Loucy (cell line): ENCODE measurements at regions not wholly inside any gene's neighbourhood (a gene's known extent, or its start where the extent isn't known, plus 50 kb on each side); places are given as distances from the start of the nearest gene placed in this dataset.

Source experiments
- H2AFZ ChIP-seq: fragments of 200-600 bp; sonication (generic); 2 replicates; pipeline ENCODE4 v1.6.0; 2016; ENCODE audit warnings: antibody characterized with exemption, mild to moderate bottlenecking, low read length, moderate library complexity
- H3F3A ChIP-seq: fragments of 200-600 bp; 2 replicates; pipeline ENCODE4 v1.6.0; 2016; ENCODE audit warnings: antibody characterized with exemption, low read depth, mild to moderate bottlenecking
- H3K27me3 ChIP-seq: fragments of 200-600 bp; sonication (generic); 2 replicates; pipeline ENCODE4 v1.6.1; 2014; ENCODE audit warnings: low read length, mild to moderate bottlenecking; ENCODE audit not compliant: insufficient read depth, poor library complexity, severe bottlenecking
- H3K36me3 ChIP-seq: fragments of 200-600 bp; sonication (generic); 2 replicates; pipeline ENCODE4 v1.6.1; 2016; ENCODE audit warnings: low read length; ENCODE audit not compliant: insufficient read depth
- H3K4me1 ChIP-seq: fragments of 200-600 bp; sonication (generic); 2 replicates; pipeline ENCODE4 v1.5.1; 2014; ENCODE audit warnings: low read length, mild to moderate bottlenecking; ENCODE audit not compliant: insufficient read depth, poor library complexity, severe bottlenecking
- H3K4me2 ChIP-seq: fragments of 200-600 bp; sonication (generic); 2 replicates; pipeline ENCODE4 v1.6.0; 2014; ENCODE audit warnings: antibody characterized with exemption, low read length, low read depth, mild to moderate bottlenecking; ENCODE audit not compliant: poor library complexity, severe bottlenecking
- H3K4me3 ChIP-seq: fragments of 200-600 bp; sonication (generic); 2 replicates; pipeline ENCODE4 v1.5.1; 2014; ENCODE audit warnings: low read length, mild to moderate bottlenecking, mixed read lengths; ENCODE audit not compliant: poor library complexity, severe bottlenecking
- H3K79me2 ChIP-seq: fragments of 200-600 bp; sonication (generic); 2 replicates; pipeline ENCODE4 v1.6.1; 2014; ENCODE audit warnings: low read length; ENCODE audit not compliant: insufficient read depth
- H3K9ac ChIP-seq: fragments of 200-600 bp; sonication (generic); 2 replicates; pipeline ENCODE4 v1.6.0; 2014; ENCODE audit warnings: mild to moderate bottlenecking, low read depth, low read length, moderate library complexity; ENCODE audit not compliant: poor library complexity, severe bottlenecking
- H3K9me2 ChIP-seq: fragments of 200-600 bp; sonication (generic); replicated peaks from 2 replicates; pipeline ENCODE4 v1.6.1; 2016; ENCODE audit warnings: low read depth, low read length, mixed read lengths
- H3K9me3 ChIP-seq: fragments of 200-600 bp; sonication (generic); 2 replicates; pipeline ENCODE4 v1.6.1; 2014; ENCODE audit warnings: mild to moderate bottlenecking, antibody characterized with exemption, low read length, low read depth; ENCODE audit not compliant: insufficient read depth
- H4K20me1 ChIP-seq: fragments of 200-600 bp; sonication (generic); 2 replicates; pipeline ENCODE4 v1.6.0; 2014; ENCODE audit warnings: antibody characterized with exemption, low read length, mild to moderate bottlenecking; ENCODE audit not compliant: insufficient read depth, poor library complexity, severe bottlenecking
- EZH2phosphoT487 ChIP-seq: fragments of 200-600 bp; IDR thresholded peaks from 2 replicates; pipeline ENCODE4 v1.6.1; 2018; ENCODE audit warnings: antibody characterized with exemption, mild to moderate bottlenecking, moderate library complexity, borderline replicate concordance
- TF ChIP-seq, protein P1 (sequence below): fragments of 200-600 bp; sonication (generic); conservative IDR thresholded peaks from 2 replicates; pipeline ENCODE4 v1.5.1; 2014; ENCODE audit warnings: mild to moderate bottlenecking, antibody characterized with exemption, low read length

DNA sequence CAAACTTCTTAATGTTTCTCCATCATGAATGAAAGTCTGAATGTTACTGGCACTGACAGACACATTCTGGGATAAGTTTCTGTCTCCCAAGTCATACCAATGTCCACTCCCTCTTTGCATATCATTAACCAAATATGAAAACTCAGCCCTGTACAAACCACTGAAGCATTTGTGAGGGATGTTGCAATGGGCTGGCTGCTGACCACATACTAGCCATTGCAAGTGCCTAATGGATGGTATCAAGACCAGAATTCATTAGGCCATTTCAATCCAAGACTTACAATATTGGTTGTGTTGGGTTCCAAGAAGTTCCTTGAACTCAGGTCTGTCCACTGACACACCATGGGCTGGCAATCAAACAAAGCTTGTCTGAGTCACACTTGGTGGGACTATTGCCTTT, 73.8 kb downstream of the CBLN2 start:
- TF ChIP-seq, protein P1, sequence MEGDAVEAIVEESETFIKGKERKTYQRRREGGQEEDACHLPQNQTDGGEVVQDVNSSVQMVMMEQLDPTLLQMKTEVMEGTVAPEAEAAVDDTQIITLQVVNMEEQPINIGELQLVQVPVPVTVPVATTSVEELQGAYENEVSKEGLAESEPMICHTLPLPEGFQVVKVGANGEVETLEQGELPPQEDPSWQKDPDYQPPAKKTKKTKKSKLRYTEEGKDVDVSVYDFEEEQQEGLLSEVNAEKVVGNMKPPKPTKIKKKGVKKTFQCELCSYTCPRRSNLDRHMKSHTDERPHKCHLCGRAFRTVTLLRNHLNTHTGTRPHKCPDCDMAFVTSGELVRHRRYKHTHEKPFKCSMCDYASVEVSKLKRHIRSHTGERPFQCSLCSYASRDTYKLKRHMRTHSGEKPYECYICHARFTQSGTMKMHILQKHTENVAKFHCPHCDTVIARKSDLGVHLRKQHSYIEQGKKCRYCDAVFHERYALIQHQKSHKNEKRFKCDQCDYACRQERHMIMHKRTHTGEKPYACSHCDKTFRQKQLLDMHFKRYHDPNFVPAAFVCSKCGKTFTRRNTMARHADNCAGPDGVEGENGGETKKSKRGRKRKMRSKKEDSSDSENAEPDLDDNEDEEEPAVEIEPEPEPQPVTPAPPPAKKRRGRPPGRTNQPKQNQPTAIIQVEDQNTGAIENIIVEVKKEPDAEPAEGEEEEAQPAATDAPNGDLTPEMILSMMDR: no peak
- no peak for TF ChIP-seq EZH2phosphoT487
- Histone ChIP-seq H4K20me1 (no peaks in the 10 kb centered on the region), H2AFZ (no peak overlapping the region), H3F3A (no peaks in the 10 kb centered on the region), H3K79me2 (no peaks in the 10 kb centered on the region), H3K4me2 (no peak overlapping the region), H3K27me3 (no peaks in the 10 kb centered on the region), H3K9me2 (no peaks in the 10 kb centered on the region), H3K4me3 (no peak overlapping the region), H3K9me3 (no peaks in the 10 kb centered on the region), H3K36me3 (no peaks in the 10 kb centered on the region), H3K4me1 (no peaks in the 10 kb centered on the region), H3K9ac (no peak overlapping the region)

DNA sequence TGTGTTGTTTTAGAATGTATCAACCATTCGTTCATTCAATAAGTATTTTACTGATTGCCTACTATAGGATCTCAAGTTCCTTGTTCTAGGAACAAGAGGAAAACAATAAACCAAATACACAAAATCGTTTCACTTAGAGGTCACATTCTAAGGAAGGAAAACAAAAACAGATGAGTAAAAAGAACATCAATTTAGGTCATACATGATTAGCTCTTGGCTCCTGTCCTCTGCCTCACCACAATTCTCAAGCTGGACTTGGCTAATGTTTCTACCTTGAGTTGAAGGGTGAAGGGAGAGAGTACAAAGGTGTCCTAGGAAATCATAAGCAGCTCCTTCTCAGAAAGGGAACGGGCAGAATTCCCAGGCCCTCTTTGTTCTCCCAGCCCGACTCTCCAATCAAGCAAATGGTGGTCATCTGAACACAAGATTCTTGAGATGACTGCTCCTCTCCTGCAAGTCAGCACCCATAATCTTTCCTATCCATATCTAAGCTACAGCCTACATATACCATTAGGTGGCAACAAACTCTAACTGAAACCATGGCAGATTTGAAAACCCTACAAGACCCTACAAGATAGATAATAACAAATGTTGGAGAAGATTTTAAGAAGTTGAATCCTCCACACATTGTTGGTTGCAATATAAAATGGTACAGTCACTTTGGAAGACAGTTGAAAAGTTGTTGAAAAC, 76.0 kb downstream of the CBLN2 start:
- TF ChIP-seq EZH2phosphoT487: no peak
- TF ChIP-seq, protein P1: no peak
- Histone ChIP-seq H3K9me2 (no peaks in the 10 kb centered on the region), H2AFZ (no peak overlapping the region), H3K9me3 (no peaks in the 10 kb centered on the region), H3K4me1 (no peaks in the 10 kb centered on the region), H3F3A (no peaks in the 10 kb centered on the region), H4K20me1 (no peaks in the 10 kb centered on the region), H3K79me2 (no peaks in the 10 kb centered on the region), H3K27me3 (no peaks in the 10 kb centered on the region), H3K9ac (no peak overlapping the region), H3K4me2 (no peak overlapping the region), H3K36me3 (no peaks in the 10 kb centered on the region), H3K4me3 (no peak overlapping the region)

DNA sequence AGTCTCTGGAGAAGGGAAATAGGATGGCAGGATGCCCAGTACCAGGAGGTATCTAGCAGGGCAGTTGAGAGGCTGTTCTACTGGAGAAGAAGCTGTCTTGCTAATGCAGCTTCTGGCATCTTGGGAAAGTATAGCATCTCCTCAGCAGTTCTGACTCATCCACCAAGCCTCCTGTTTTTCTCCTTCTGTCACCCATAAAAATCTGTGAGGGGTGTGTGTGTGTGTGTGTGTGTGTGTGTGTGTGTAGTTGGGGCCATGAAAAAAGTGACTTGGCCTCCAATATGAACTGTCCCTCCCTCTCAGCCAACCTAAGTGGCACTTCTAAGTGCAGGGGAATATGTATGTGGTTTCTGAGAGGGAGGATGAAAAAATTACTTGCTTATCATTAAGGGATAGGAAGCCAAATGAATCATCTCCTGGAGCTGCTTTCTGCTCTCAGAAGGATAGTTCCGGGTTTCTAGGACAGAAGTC, 83.9 kb downstream of the CBLN2 start:
- H2AFZ ChIP-seq: no peak overlapping the region
- no peaks in the 10 kb centered on the region for H3K79me2 ChIP-seq
- no peaks in the 10 kb centered on the region for H3K27me3 ChIP-seq
- no peaks in the 10 kb centered on the region for H3K9me2 ChIP-seq
- H3K36me3 ChIP-seq: no peaks in the 10 kb centered on the region
- H3K4me1 ChIP-seq: no peaks in the 10 kb centered on the region
- no peaks in the 10 kb centered on the region for H4K20me1 ChIP-seq
- H3K9ac ChIP-seq: no peak overlapping the region
- H3K9me3 ChIP-seq: no peaks in the 10 kb centered on the region
- H3K4me2 ChIP-seq: no peak overlapping the region
- no peak overlapping the region for H3K4me3 ChIP-seq
- no peaks in the 10 kb centered on the region for H3F3A ChIP-seq
- TF ChIP-seq, protein P1: no peak
- TF ChIP-seq EZH2phosphoT487: no peak
